Stomach (tissue), 8 donors: ENCODE measurements at regions not wholly inside any gene's neighbourhood (a gene's known extent, or its start where the extent isn't known, plus 50 kb on each side); places are given as distances from the start of the nearest gene placed in this dataset.

Experiments used
- DNase-seq, 2 donors: peaks; one replicate each; pipeline versions ENCODE4 v3.0.0 to v3.0.0-alpha.2; 2013 to 2019
- H3K27ac ChIP-seq, 5 donors: fragments of 200-600 bp in 4 of 5; sonication (generic) in 4 of 5; one replicate each; pipeline ENCODE4 v1.5.1; 2013 to 2019; ENCODE audit warnings: mild to moderate bottlenecking in 1 of 5, moderate library complexity in 1 of 5
- H3K27me3 ChIP-seq, 3 donors: fragments of 200-600 bp; sonication (generic); one replicate each; pipeline ENCODE4 v1.5.1; 2017 to 2019; ENCODE audit warnings: mixed run types in 1 of 3
- H3K36me3 ChIP-seq, 4 donors: fragments of 200-600 bp; sonication (generic); 1 replicate in 3 of 4; 2 replicates in 1 of 4; pipeline ENCODE4 v1.5.1; 2016 to 2019
- H3K4me1 ChIP-seq, 4 donors: fragments of 200-600 bp; sonication (generic); one replicate each; pipeline ENCODE4 v1.5.1; 2016 to 2019
- H3K4me3 ChIP-seq, 4 donors: fragments of 200-600 bp; sonication (generic) in 3 of 4; one replicate each; pipeline ENCODE4 v1.5.1; 2016 to 2019; ENCODE audit warnings: mild to moderate bottlenecking in 1 of 4
- H3K9me3 ChIP-seq, 4 donors: fragments of 200-600 bp; sonication (generic); one replicate each; pipeline ENCODE4 v1.5.1; 2016 to 2019
- CTCF ChIP-seq, 7 experiments: fragments of 450-650 bp in 4 of 7; fragments of 200-600 bp in 3 of 7; sonication (generic) in 3 of 7; IDR thresholded peaks; one replicate each; pipeline ENCODE4 v1.5.1; 2016 to 2019; ENCODE audit warnings: antibody characterized with exemption in 7 of 7, control low read depth in 2 of 7, mild to moderate bottlenecking in 1 of 7
- EP300 ChIP-seq: sonication (generic); formaldehyde crosslinking; IDR thresholded peaks from one replicate; pipeline ENCODE4 v1.6.1; 2017; ENCODE audit warnings: antibody characterized with exemption
- POLR2A ChIP-seq, 4 donors: fragments of 450-650 bp; IDR thresholded peaks; one replicate each; pipeline ENCODE4 v1.6.1; 2016; ENCODE audit warnings: antibody characterized with exemption in 4 of 4, control low read depth in 2 of 4, mild to moderate bottlenecking in 1 of 4, moderate library complexity in 1 of 4
- POLR2AphosphoS5 ChIP-seq, 3 donors: sonication (generic); formaldehyde crosslinking; IDR thresholded peaks; one replicate each; pipeline ENCODE4 v1.6.1; 2016; ENCODE audit warnings: antibody characterized with exemption in 3 of 3
- WGBS, 5 donors: extraction: QIAGEN DNeasy Blood & Tissue Kit in 3 of 5; methylation state at CpG; one replicate each; pipeline versions ENCODE4 v1.1.5 to v1.1.7; 2013 to 2018; 5-methylcytosine and 5-hydroxymethylcytosine counted together
- intact Hi-C: fragments of 100-400 bp; cut with DNase I; formaldehyde crosslinking; loops from one replicate; pipeline ENCODE4 v1.15.1; 2023; ENCODE audit warnings: low total_unique reads
- donor health status: healthy with polysubstance abuse.
- donor health status: Bipolar disorder and iron deficiency.
- donor health status: healthy.

- no peak for TF ChIP-seq POLR2AphosphoS5 (IDR thresholded peaks at IDR 0.05)
- WGBS, 5 donors = 72 to 99% (median 94%) methylated on average over 2 of the region's 2 CpGs
- Histone ChIP-seq H3K4me1 (peaks cover 0 to 7% (median 2%) of the 10 kb centered on the region in 4 donors), H3K27ac (no peak overlapping the region), H3K9me3 (peaks cover 0 to 4% (median 0%) of the 10 kb centered on the region in 4 donors), H3K4me3 (no peak overlapping the region), H3K36me3 (no peaks in the 10 kb centered on the region), H3K27me3 (no peaks in the 10 kb centered on the region)
- intact Hi-C loops = no loop called here
- DNase-seq = no peak
Observed at GRCh38 chr15:39302936-39303335, 277.9 kb upstream of the THBS1 start.

- H3K9me3 ChIP-seq = peaks cover 0 to 4% (median 0%) of the 10 kb centered on the region in 4 donors
- H3K36me3 ChIP-seq = no peaks in the 10 kb centered on the region
- no peak overlapping the region for H3K27ac ChIP-seq
- no peaks in the 10 kb centered on the region for H3K27me3 ChIP-seq
- 70 to 84% (median 81%) methylated on average over 7 of the region's 7 CpGs for WGBS, 5 donors
- intact Hi-C loops = no loop called here
- H3K4me1 ChIP-seq = peaks cover 0 to 7% (median 2%) of the 10 kb centered on the region in 4 donors
- no peak overlapping the region for H3K4me3 ChIP-seq
- TF ChIP-seq CTCF (IDR thresholded peaks at IDR 0.05) (no peak), EP300 (no peak), POLR2A (IDR thresholded peaks at IDR 0.05) (no peak), POLR2AphosphoS5 (IDR thresholded peaks at IDR 0.05) (no peak)
- DNase-seq = no peak
Observed at GRCh38 chr15:39304201-39304841, 276.6 kb upstream of the THBS1 start.

GRCh38 chr15:39304931-39305728 lies 275.7 kb upstream of the THBS1 start:
- Histone ChIP-seq H3K27ac (no peak overlapping the region), H3K4me3 (no peak overlapping the region), H3K36me3 (no peaks in the 10 kb centered on the region), H3K9me3 (peaks cover 0 to 4% (median 0%) of the 10 kb centered on the region in 4 donors), H3K27me3 (no peaks in the 10 kb centered on the region), H3K4me1 (peaks cover 0 to 7% (median 2%) of the 10 kb centered on the region in 4 donors)
- TF ChIP-seq POLR2A (IDR thresholded peaks at IDR 0.05) = no peak
- TF ChIP-seq CTCF (IDR thresholded peaks at IDR 0.05) = no peak
- no peak for TF ChIP-seq POLR2AphosphoS5 (IDR thresholded peaks at IDR 0.05)
- TF ChIP-seq EP300 = no peak
- intact Hi-C loops = no loop called here
- no peak for DNase-seq
- WGBS, 5 donors = 75 to 87% (median 83%) methylated on average over 4 of the region's 4 CpGs

- intact Hi-C loops = no loop called here
- H3K9me3 ChIP-seq = peaks cover 0 to 4% (median 0%) of the 10 kb centered on the region in 4 donors
- H3K27me3 ChIP-seq = no peaks in the 10 kb centered on the region
- DNase-seq = no peak
- no peak for TF ChIP-seq POLR2A (IDR thresholded peaks at IDR 0.05)
- TF ChIP-seq EP300 = no peak
- TF ChIP-seq CTCF (IDR thresholded peaks at IDR 0.05) = no peak
- no peak for TF ChIP-seq POLR2AphosphoS5 (IDR thresholded peaks at IDR 0.05)
- no peaks in the 10 kb centered on the region for H3K36me3 ChIP-seq
- WGBS, 5 donors = 77 to 94% (median 81%) methylated on average over 3 of the region's 3 CpGs
- no peak overlapping the region for H3K27ac ChIP-seq
- peaks cover 0 to 10% (median 3%) of the 10 kb centered on the region in 4 donors for H3K4me1 ChIP-seq
- H3K4me3 ChIP-seq = no peak overlapping the region
Observed at GRCh38 chr15:39310633-39311032, 270.2 kb upstream of the THBS1 start.
